ACC112 (cell line): ENCODE measurements at regions not wholly inside any gene's neighbourhood (a gene's known extent, or its start where the extent isn't known, plus 50 kb on each side); places are given as distances from the start of the nearest gene placed in this dataset.

Experiments used
- H2AFZ ChIP-seq: fragments of 200-600 bp; sonication (generic); one replicate; pipeline ENCODE4 v1.6.0; 2017; ENCODE audit warnings: antibody characterized with exemption, low read length; ENCODE audit not compliant: unreplicated experiment
- H3K27ac ChIP-seq: fragments of 200-600 bp; sonication (generic); 2 replicates; pipeline ENCODE4 v1.5.1; 2014; ENCODE audit warnings: low read depth, mild to moderate bottlenecking, antibody characterized with exemption, low read length, moderate library complexity
- H3K27me3 ChIP-seq: fragments of 200-600 bp; sonication (generic); 2 replicates; pipeline ENCODE4 v1.6.1; 2014; ENCODE audit warnings: mild to moderate bottlenecking, antibody characterized with exemption, low read length, moderate library complexity, mixed read lengths; ENCODE audit not compliant: insufficient read depth
- H3K36me3 ChIP-seq: fragments of 200-600 bp; sonication (generic); 2 replicates; pipeline ENCODE4 v1.6.1; 2016; ENCODE audit warnings: mild to moderate bottlenecking, antibody characterized with exemption, low read length, moderate library complexity, mixed read lengths; ENCODE audit not compliant: insufficient read depth
- H3K4me1 ChIP-seq: fragments of 200-600 bp; sonication (generic); one replicate; pipeline ENCODE4 v1.6.1; 2016; ENCODE audit warnings: low read length, mixed read lengths; ENCODE audit not compliant: insufficient read depth, unreplicated experiment, control insufficient read depth
- H3K4me3 ChIP-seq: fragments of 200-600 bp; sonication (generic); 2 replicates; pipeline ENCODE4 v1.5.1; 2014; ENCODE audit warnings: mild to moderate bottlenecking, low read depth, low read length
- H3K79me2 ChIP-seq: fragments of 200-600 bp; sonication (generic); one replicate; pipeline ENCODE4 v1.6.0; 2016; ENCODE audit warnings: low read length; ENCODE audit not compliant: control insufficient read depth, unreplicated experiment, insufficient read depth

- H3K4me1 ChIP-seq, result peaks cover 17% of the 10 kb centered on the region
Measured at GRCh38 chr2:12031866-12032265, 285.4 kb downstream of the LPIN1 start.

GRCh38 chr2:12032398-12032797, 286.0 kb downstream of the LPIN1 start:
- Histone ChIP-seq H3K36me3 (no peaks in the 10 kb centered on the region), H3K4me3 (no peak overlapping the region), H3K79me2 (no peaks in the 10 kb centered on the region), H2AFZ (no peak overlapping the region), H3K27me3 (no peaks in the 10 kb centered on the region), H3K27ac (no peak overlapping the region), H3K4me1 (peaks cover 17% of the 10 kb centered on the region)

More at GRCh38 chr2:12031866-12032265, 285.4 kb downstream of the LPIN1 start:
- no peaks in the 10 kb centered on the region for H3K79me2 ChIP-seq
- no peaks in the 10 kb centered on the region for H3K27me3 ChIP-seq
- H3K4me3 ChIP-seq, result no peak overlapping the region
- no peaks in the 10 kb centered on the region for H3K36me3 ChIP-seq
- H3K27ac ChIP-seq, result no peak overlapping the region
- no peak overlapping the region for H2AFZ ChIP-seq

- Histone ChIP-seq H3K27me3 (no peaks in the 10 kb centered on the region), H3K36me3 (no peaks in the 10 kb centered on the region), H3K4me3 (peak overlapping the region; percentile 13; the same call in 1 of the 2 replicates), H3K27ac (no peak overlapping the region), H3K4me1 (peaks cover 17% of the 10 kb centered on the region), H2AFZ (peak overlapping the region; percentile 73), H3K79me2 (no peaks in the 10 kb centered on the region)
Measured at GRCh38 chr2:12032975-12033374, 286.5 kb downstream of the LPIN1 start.

- no peak overlapping the region for H3K27ac ChIP-seq
- no peak overlapping the region for H2AFZ ChIP-seq
- peak overlapping the region; percentile 13; the same call in 1 of the 2 replicates for H3K4me3 ChIP-seq
- no peaks in the 10 kb centered on the region for H3K79me2 ChIP-seq
- H3K27me3 ChIP-seq, result no peaks in the 10 kb centered on the region
- no peaks in the 10 kb centered on the region for H3K36me3 ChIP-seq
- peaks cover 17% of the 10 kb centered on the region for H3K4me1 ChIP-seq
Measured at GRCh38 chr2:12033494-12033893, 287.1 kb downstream of the LPIN1 start.

- H3K27ac ChIP-seq, result no peak overlapping the region
- no peak overlapping the region for H3K4me3 ChIP-seq
- no peaks in the 10 kb centered on the region for H3K36me3 ChIP-seq
- no peak overlapping the region for H2AFZ ChIP-seq
- H3K79me2 ChIP-seq, result no peaks in the 10 kb centered on the region
- peaks cover 17% of the 10 kb centered on the region for H3K4me1 ChIP-seq
- H3K27me3 ChIP-seq, result no peaks in the 10 kb centered on the region
Measured at GRCh38 chr2:12034382-12034781, 287.9 kb downstream of the LPIN1 start.

- H3K27ac ChIP-seq, result no peak overlapping the region
- H3K27me3 ChIP-seq, result no peaks in the 10 kb centered on the region
- H2AFZ ChIP-seq, result no peak overlapping the region
- no peak overlapping the region for H3K4me3 ChIP-seq
- peaks cover 17% of the 10 kb centered on the region for H3K4me1 ChIP-seq
- H3K79me2 ChIP-seq, result no peaks in the 10 kb centered on the region
- H3K36me3 ChIP-seq, result no peaks in the 10 kb centered on the region
Measured at GRCh38 chr2:12035029-12035720, 288.7 kb downstream of the LPIN1 start.

- Histone ChIP-seq H3K4me3 (no peak overlapping the region), H2AFZ (no peak overlapping the region), H3K27me3 (no peaks in the 10 kb centered on the region), H3K4me1 (peaks cover 17% of the 10 kb centered on the region), H3K36me3 (no peaks in the 10 kb centered on the region), H3K27ac (no peak overlapping the region), H3K79me2 (no peaks in the 10 kb centered on the region)
Measured at GRCh38 chr2:12035956-12036639, 289.7 kb downstream of the LPIN1 start.

- H3K27me3 ChIP-seq, result no peaks in the 10 kb centered on the region
- H2AFZ ChIP-seq, result no peak overlapping the region
- H3K4me3 ChIP-seq, result no peak overlapping the region
- no peak overlapping the region for H3K27ac ChIP-seq
- no peaks in the 10 kb centered on the region for H3K79me2 ChIP-seq
- H3K36me3 ChIP-seq, result no peaks in the 10 kb centered on the region
- peaks cover 17% of the 10 kb centered on the region for H3K4me1 ChIP-seq
Measured at GRCh38 chr2:12036640-12036983, 290.2 kb downstream of the LPIN1 start.

GRCh38 chr2:12037301-12037700, 290.9 kb downstream of the LPIN1 start:
- H3K4me3 ChIP-seq, result no peak overlapping the region
- no peak overlapping the region for H2AFZ ChIP-seq
- H3K36me3 ChIP-seq, result no peaks in the 10 kb centered on the region
- H3K4me1 ChIP-seq, result peaks cover 16% of the 10 kb centered on the region
- H3K79me2 ChIP-seq, result no peaks in the 10 kb centered on the region
- H3K27me3 ChIP-seq, result no peaks in the 10 kb centered on the region
- H3K27ac ChIP-seq, result no peak overlapping the region

GRCh38 chr2:12041236-12041635, 294.8 kb downstream of the LPIN1 start:
- Histone ChIP-seq H3K4me1 (peaks cover 4% of the 10 kb centered on the region), H3K27me3 (no peaks in the 10 kb centered on the region), H3K79me2 (no peaks in the 10 kb centered on the region), H3K36me3 (no peaks in the 10 kb centered on the region), H3K27ac (no peak overlapping the region), H2AFZ (no peak overlapping the region), H3K4me3 (no peak overlapping the region)

GRCh38 chr2:12043131-12043530, 296.7 kb downstream of the LPIN1 start:
- Histone ChIP-seq H3K36me3 (no peaks in the 10 kb centered on the region), H3K79me2 (no peaks in the 10 kb centered on the region), H3K4me3 (no peak overlapping the region), H3K27me3 (no peaks in the 10 kb centered on the region), H3K4me1 (peaks cover 17% of the 10 kb centered on the region), H3K27ac (no peak overlapping the region), H2AFZ (no peak overlapping the region)
